DND-41 (cell line): ENCODE measurements at regions not wholly inside any gene's neighbourhood (a gene's known extent, or its start where the extent isn't known, plus 50 kb on each side); places are given as distances from the start of the nearest gene placed in this dataset.
"Not testable (repeated sequence)": the region's sequence is repeated elsewhere in the genome, so short reads cannot be mapped to it uniquely, and the experiment has no call there.

Source experiments
- ATAC-seq: fragments of 200-7000 bp; cut with Tn5 transposase; 3 replicates; pipeline ENCODE4 v1.9.1; 2021; ENCODE audit warnings: low read depth; ENCODE audit not compliant: insufficient read depth
- DNase-seq: peaks from one replicate; pipeline ENCODE4 v3.0.0-alpha.2; 2020
- H2AFZ ChIP-seq: 2 replicates; pipeline ENCODE4 v1.6.0; 2012; ENCODE audit warnings: low read depth, low read length
- H3K27ac ChIP-seq: 2 replicates; pipeline ENCODE4 v1.5.1; 2012; ENCODE audit warnings: low read length, inconsistent platforms
- H3K27me3 ChIP-seq: fragments of 200-600 bp; sonication (generic); 2 replicates; pipeline ENCODE4 v1.6.0; 2012; ENCODE audit warnings: low read length, mild to moderate bottlenecking, inconsistent platforms; ENCODE audit not compliant: insufficient read depth, poor library complexity
- H3K36me3 ChIP-seq: 2 replicates; pipeline ENCODE4 v1.5.1; 2012; ENCODE audit warnings: low read length, inconsistent platforms; ENCODE audit not compliant: insufficient read depth
- H3K4me1 ChIP-seq: 2 replicates; pipeline ENCODE4 v1.5.1; 2012; ENCODE audit warnings: mild to moderate bottlenecking, low read length; ENCODE audit not compliant: insufficient read depth
- H3K4me2 ChIP-seq: 2 replicates; pipeline ENCODE4 v1.6.0; 2012; ENCODE audit warnings: mild to moderate bottlenecking, moderate library complexity, low read length, inconsistent platforms; ENCODE audit not compliant: insufficient read depth
- H3K4me3 ChIP-seq, 2 experiments: fragments of 200-600 bp in 1 of 2; shearing (Covaris generic) in 1 of 2; 2 replicates each; pipeline ENCODE4 v1.5.1; 2012 to 2016; ENCODE audit warnings: inconsistent platforms in 2 of 2, low read length in 2 of 2, mild to moderate bottlenecking in 2 of 2, low read depth in 1 of 2, moderate library complexity in 1 of 2
- H3K79me2 ChIP-seq: 2 replicates; pipeline ENCODE4 v1.6.0; 2012; ENCODE audit warnings: low read length, inconsistent platforms; ENCODE audit not compliant: insufficient read depth
- H3K9ac ChIP-seq: 2 replicates; pipeline ENCODE4 v1.6.0; 2012; ENCODE audit warnings: low read depth, mild to moderate bottlenecking, inconsistent platforms, low read length, moderate library complexity
- H3K9me3 ChIP-seq: 2 replicates; pipeline ENCODE4 v1.5.1; 2012; ENCODE audit warnings: low read length, moderate library complexity, mild to moderate bottlenecking, inconsistent platforms; ENCODE audit not compliant: insufficient read depth, severe bottlenecking
- H4K20me1 ChIP-seq: 2 replicates; pipeline ENCODE4 v1.6.0; 2012; ENCODE audit warnings: low read length; ENCODE audit not compliant: insufficient read depth
- EZH2 ChIP-seq: IDR thresholded peaks from 3 replicates; pipeline ENCODE4 v1.6.1; 2012; ENCODE audit warnings: borderline replicate concordance, low read depth, mild to moderate bottlenecking, moderate library complexity, low read length, inconsistent platforms; ENCODE audit not compliant: severe bottlenecking
- TF ChIP-seq, protein P1 (sequence below): IDR thresholded peaks from 2 replicates; pipeline ENCODE4 v1.5.1; 2012; ENCODE audit warnings: borderline replicate concordance, low read length, moderate library complexity, mild to moderate bottlenecking; ENCODE audit not compliant: poor library complexity, severe bottlenecking; ENCODE audit errors: extremely low read depth

- no peaks in the 10 kb centered on the region for H3K27me3 ChIP-seq
- DNase-seq (no peak), ATAC-seq (no peak)
- H3K9ac ChIP-seq, result no peak overlapping the region
- peaks cover 5% of the 10 kb centered on the region for H3K9me3 ChIP-seq
- no peaks in the 10 kb centered on the region for H3K36me3 ChIP-seq
- no peaks in the 10 kb centered on the region for H3K4me1 ChIP-seq
- no peak overlapping the region for H3K4me3 ChIP-seq
- no peaks in the 10 kb centered on the region for H4K20me1 ChIP-seq
- H2AFZ ChIP-seq, result no peak overlapping the region
- H3K27ac ChIP-seq, result no peak overlapping the region
- TF ChIP-seq EZH2, result no peak
- TF ChIP-seq, protein P1, sequence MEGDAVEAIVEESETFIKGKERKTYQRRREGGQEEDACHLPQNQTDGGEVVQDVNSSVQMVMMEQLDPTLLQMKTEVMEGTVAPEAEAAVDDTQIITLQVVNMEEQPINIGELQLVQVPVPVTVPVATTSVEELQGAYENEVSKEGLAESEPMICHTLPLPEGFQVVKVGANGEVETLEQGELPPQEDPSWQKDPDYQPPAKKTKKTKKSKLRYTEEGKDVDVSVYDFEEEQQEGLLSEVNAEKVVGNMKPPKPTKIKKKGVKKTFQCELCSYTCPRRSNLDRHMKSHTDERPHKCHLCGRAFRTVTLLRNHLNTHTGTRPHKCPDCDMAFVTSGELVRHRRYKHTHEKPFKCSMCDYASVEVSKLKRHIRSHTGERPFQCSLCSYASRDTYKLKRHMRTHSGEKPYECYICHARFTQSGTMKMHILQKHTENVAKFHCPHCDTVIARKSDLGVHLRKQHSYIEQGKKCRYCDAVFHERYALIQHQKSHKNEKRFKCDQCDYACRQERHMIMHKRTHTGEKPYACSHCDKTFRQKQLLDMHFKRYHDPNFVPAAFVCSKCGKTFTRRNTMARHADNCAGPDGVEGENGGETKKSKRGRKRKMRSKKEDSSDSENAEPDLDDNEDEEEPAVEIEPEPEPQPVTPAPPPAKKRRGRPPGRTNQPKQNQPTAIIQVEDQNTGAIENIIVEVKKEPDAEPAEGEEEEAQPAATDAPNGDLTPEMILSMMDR, result no peak
- no peaks in the 10 kb centered on the region for H3K79me2 ChIP-seq
- H3K4me2 ChIP-seq, result no peak overlapping the region
These were observed 80.1 kb upstream of the LRPAP1 start for GRCh38 chr4:3612281-3612680.

DNA sequence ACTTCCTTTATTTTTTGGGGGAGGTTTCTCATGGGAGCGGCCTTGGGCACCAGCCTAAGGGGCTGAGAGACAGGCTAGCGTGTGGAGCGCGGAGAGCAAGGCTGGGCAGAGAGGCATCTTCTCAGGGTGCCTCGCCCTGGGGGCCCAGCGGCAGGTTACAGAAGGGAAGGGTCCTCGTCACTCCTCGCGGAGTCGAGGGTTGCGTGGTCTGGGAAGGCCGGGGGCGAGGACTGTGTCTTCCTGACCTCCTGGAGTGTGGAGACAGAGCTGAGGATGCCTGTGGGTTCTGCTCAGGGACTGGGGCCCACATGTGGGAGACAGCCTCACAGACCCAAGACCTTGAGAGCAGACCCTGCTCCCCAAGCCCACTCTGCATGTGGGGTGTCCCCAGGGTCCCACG is 79.6 kb upstream of the LRPAP1 start:
- Histone ChIP-seq H3K9ac (no peak overlapping the region), H2AFZ (no peak overlapping the region), H4K20me1 (no peaks in the 10 kb centered on the region), H3K4me1 (no peaks in the 10 kb centered on the region), H3K4me2 (no peak overlapping the region), H3K79me2 (no peaks in the 10 kb centered on the region), H3K9me3 (peaks cover 5% of the 10 kb centered on the region), H3K4me3 (no peak overlapping the region), H3K27me3 (no peaks in the 10 kb centered on the region), H3K27ac (no peak overlapping the region), H3K36me3 (no peaks in the 10 kb centered on the region)
- no peak for TF ChIP-seq EZH2
- TF ChIP-seq, protein P1, result no peak
- DNase-seq (no peak), ATAC-seq (no peak)

DNA sequence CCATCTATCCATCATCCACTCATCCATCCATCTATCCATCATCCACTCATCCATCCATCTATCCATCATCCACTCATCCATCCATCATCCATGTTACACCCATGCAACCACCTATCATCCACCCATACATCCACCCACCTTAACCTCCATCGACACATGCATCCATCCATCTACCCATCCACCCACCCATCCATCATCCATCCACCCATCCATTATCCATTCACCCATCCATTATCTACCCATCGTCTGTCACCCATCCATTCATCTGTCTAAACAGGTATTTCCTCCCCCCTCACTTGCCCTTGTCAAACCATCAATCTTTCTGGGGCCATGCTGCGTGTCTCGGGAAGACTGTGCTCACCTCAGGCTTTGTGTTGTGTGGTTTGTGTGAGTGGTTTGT is 78.6 kb upstream of the LRPAP1 start:
- not testable (repeated sequence) for ATAC-seq, H3K79me2 ChIP-seq, H3K36me3 ChIP-seq, H3K4me3 ChIP-seq, H2AFZ ChIP-seq, H3K4me2 ChIP-seq, H3K9me3 ChIP-seq, H3K9ac ChIP-seq, H4K20me1 ChIP-seq, H3K4me1 ChIP-seq, H3K27me3 ChIP-seq, DNase-seq, H3K27ac ChIP-seq

DNA sequence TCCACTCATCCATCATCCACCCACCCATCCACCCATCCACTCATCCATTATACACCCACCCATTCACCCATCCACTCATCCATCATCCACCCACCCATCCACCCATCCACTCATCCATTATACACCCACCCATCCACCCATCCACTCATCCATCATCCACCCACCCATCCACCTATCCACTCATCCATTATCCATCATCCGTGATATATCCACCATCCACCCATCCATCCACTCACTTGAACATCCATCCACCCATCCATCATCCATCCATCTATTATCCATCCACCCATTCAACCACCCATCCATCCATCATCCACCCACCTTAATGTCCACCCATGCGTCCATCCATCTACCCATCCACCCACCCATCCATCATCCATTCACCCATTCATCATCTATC is 77.7 kb upstream of the LRPAP1 start:
- not testable (repeated sequence) for H3K9ac ChIP-seq, H3K27me3 ChIP-seq, H3K4me3 ChIP-seq, ATAC-seq, H4K20me1 ChIP-seq, H3K4me2 ChIP-seq, H3K79me2 ChIP-seq, H3K9me3 ChIP-seq, DNase-seq, H3K27ac ChIP-seq, H3K36me3 ChIP-seq, H3K4me1 ChIP-seq, H2AFZ ChIP-seq
